Panc1 (cell line): ENCODE measurements at regions not wholly inside any gene's neighbourhood (a gene's known extent, or its start where the extent isn't known, plus 50 kb on each side); places are given as distances from the start of the nearest gene placed in this dataset.

Source experiments
- ATAC-seq: fragments of 200-7000 bp; cut with Tn5 transposase; 2 replicates; pipeline ENCODE4 v1.9.1; 2020; ENCODE audit warnings: mild to moderate bottlenecking, moderate library complexity
- BruUV-seq: library from RNA; stranded (reverse); fragments of 400-500 nt; replicated peaks from 2 replicates; lab custom pipeline; 2021; lab: Mats Ljungman, UMichigan
- CTCF ChIA-PET: fragments of 300-600 bp; sonication (Branson Sonifier 250); formaldehyde crosslinking; loops from one replicate; lab custom pipeline; 2022; ENCODE audit warnings: antibody characterized with exemption; lab: Charles Lee
- POLR2A ChIA-PET: fragments of 300-600 bp; sonication (Branson Sonifier 250); formaldehyde crosslinking; loops from one replicate; lab custom pipeline; 2022; ENCODE audit warnings: antibody characterized with exemption; lab: Charles Lee
- DNase-seq: peaks from one replicate; pipeline ENCODE4 v3.0.0-alpha.2; 2010; ENCODE audit warnings: low read depth, low spot score
- H3K27ac ChIP-seq: 2 replicates; pipeline ENCODE4 v1.5.1; 2011; ENCODE audit warnings: mild to moderate bottlenecking, low read length, inconsistent platforms
- H3K27me3 ChIP-seq: fragments of 200-500 bp; sonication (Bioruptor generic); 2 replicates; pipeline ENCODE4 v1.6.0; 2014; ENCODE audit warnings: low read length, inconsistent platforms; ENCODE audit not compliant: control insufficient read depth, insufficient read depth
- H3K36me3 ChIP-seq: fragments of 200-500 bp; sonication (Bioruptor generic); 2 replicates; pipeline ENCODE4 v1.5.1; 2014; ENCODE audit warnings: inconsistent platforms, mild to moderate bottlenecking, low read length, moderate library complexity; ENCODE audit not compliant: control insufficient read depth, insufficient read depth
- H3K4me1 ChIP-seq: 2 replicates; pipeline ENCODE4 v1.5.1; 2011; ENCODE audit warnings: inconsistent platforms, mild to moderate bottlenecking, low read length, moderate library complexity; ENCODE audit not compliant: control insufficient read depth, insufficient read depth
- H3K4me3 ChIP-seq, 2 experiments: 2 replicates each; pipeline ENCODE4 v1.5.1; 2011 to 2012; ENCODE audit warnings: low read depth in 2 of 2, low read length in 2 of 2, mild to moderate bottlenecking in 2 of 2, inconsistent platforms in 1 of 2, moderate library complexity in 1 of 2
- H3K9me3 ChIP-seq: fragments of 200-500 bp; sonication (Bioruptor generic); 2 replicates; pipeline ENCODE4 v1.5.1; 2014; ENCODE audit warnings: low read depth, mild to moderate bottlenecking, inconsistent platforms, low read length, moderate library complexity; ENCODE audit not compliant: control insufficient read depth, insufficient read depth
- CTCF ChIP-seq: fragments of 450-650 bp; IDR thresholded peaks from 2 replicates; pipeline ENCODE4 v1.5.1; 2017; ENCODE audit warnings: mild to moderate bottlenecking
- POLR2AphosphoS5 ChIP-seq: IDR thresholded peaks from 2 replicates; pipeline ENCODE4 v1.6.1; 2012; ENCODE audit warnings: mild to moderate bottlenecking, low read depth, low read length, moderate library complexity
- REST ChIP-seq, 2 experiments: IDR thresholded peaks; 2 replicates each; pipeline ENCODE4 v1.6.1; 2011 to 2012; ENCODE audit warnings: low read depth in 2 of 2, control low read depth in 1 of 2, low read length in 1 of 2, mild to moderate bottlenecking in 1 of 2, moderate library complexity in 1 of 2; ENCODE audit not compliant: insufficient read depth in 1 of 2
- SIN3A ChIP-seq: IDR thresholded peaks from 2 replicates; pipeline ENCODE4 v1.6.1; 2012; ENCODE audit warnings: low read depth, mild to moderate bottlenecking, low read length, moderate library complexity, borderline replicate concordance; ENCODE audit not compliant: insufficient read depth
- TCF7L2 ChIP-seq: IDR thresholded peaks from 2 replicates; pipeline ENCODE4 v1.6.1; 2011; ENCODE audit warnings: mild to moderate bottlenecking, low read depth, low read length, inconsistent platforms
- in situ Hi-C: cut with HindIII; loops from 2 replicates; pipeline ENCODE4 v1.10.0; 2016; ENCODE audit warnings: low sequenced_read_pairs, low pct_unique_long_range_greater_than_20kb
- intact Hi-C: fragments of 100-400 bp; cut with micrococcal nuclease; formaldehyde crosslinking; loops from one replicate; pipeline ENCODE4 v1.10.0; 2022; ENCODE audit not compliant: unreplicated experiment

- Histone ChIP-seq H3K4me1 (no peaks in the 10 kb centered on the region), H3K27me3 (peaks cover 14% of the 10 kb centered on the region), H3K36me3 (no peaks in the 10 kb centered on the region), H3K27ac (no peak overlapping the region), H3K4me3 (no peak overlapping the region), H3K9me3 (no peaks in the 10 kb centered on the region)
- in situ Hi-C loops: no loop called here
- no peak for ATAC-seq
- TF ChIP-seq SIN3A: no peak
- no peak for TF ChIP-seq TCF7L2
- ChIA-PET CTCF (no interaction called here), POLR2A (no interaction called here)
- intact Hi-C loops: no loop called here
- no peak for DNase-seq
- BruUV-seq: no TSS peak
These were observed 78.7 kb upstream of the SULF2 start for GRCh38 chr20:47863981-47864380.

- H3K36me3 ChIP-seq: no peaks in the 10 kb centered on the region
- H3K4me3 ChIP-seq: no peak overlapping the region
- POLR2A ChIA-PET: no interaction called here
- H3K27me3 ChIP-seq: peaks cover 14% of the 10 kb centered on the region
- H3K9me3 ChIP-seq: no peaks in the 10 kb centered on the region
- intact Hi-C loops: no loop called here
- BruUV-seq: no TSS peak
- in situ Hi-C loops: no loop called here
- ATAC-seq: no peak
- TF ChIP-seq TCF7L2 (no peak), REST (IDR thresholded peaks at IDR 0.05; ENCODE audit: insufficient read depth in 1 of 2, low read depth in 2 of 2, low read length in 1 of 2) (no peak), POLR2AphosphoS5 (no peak), CTCF (no peak)
- H3K4me1 ChIP-seq: no peaks in the 10 kb centered on the region
- no peak overlapping the region for H3K27ac ChIP-seq
- CTCF ChIA-PET: no interaction called here
- DNase-seq: no peak
These were observed 78.2 kb upstream of the SULF2 start for GRCh38 chr20:47863315-47863965.

GRCh38 chr20:47862574-47863240, 77.4 kb upstream of the SULF2 start:
- intact Hi-C loops: no loop called here
- no TSS peak for BruUV-seq
- ATAC-seq (no peak), DNase-seq (no peak)
- Histone ChIP-seq H3K36me3 (no peaks in the 10 kb centered on the region), H3K9me3 (no peaks in the 10 kb centered on the region), H3K27me3 (peaks cover 14% of the 10 kb centered on the region), H3K4me1 (no peaks in the 10 kb centered on the region), H3K4me3 (no peak overlapping the region), H3K27ac (no peak overlapping the region)
- in situ Hi-C loops: no loop called here
- TF ChIP-seq SIN3A (no peak), REST (IDR thresholded peaks at IDR 0.05; ENCODE audit: insufficient read depth in 1 of 2, low read depth in 2 of 2, low read length in 1 of 2) (no peak), TCF7L2 (no peak), CTCF (no peak), POLR2AphosphoS5 (no peak)
- POLR2A ChIA-PET: interaction anchor here (0.6 kb wide), 2 partner anchors 32 to 210 kb away, joined by 3 to 7 read pairs; no protein-coding TSS in a partner anchor
- CTCF ChIA-PET: no interaction called here
